ENCODE measurements at regions not wholly inside any gene's neighbourhood (a gene's known extent, or its start where the extent isn't known, plus 50 kb on each side); places are given as distances from the start of the nearest gene placed in this dataset.

- ATAC-seq (ENCODE audit: low read depth): no peak
- Histone ChIP-seq H2BK5ac (ENCODE audit: low read depth, low read length, poor library complexity, severe bottlenecking) (no peak overlapping the region), H2BK20ac (ENCODE audit: low read depth, low read length) (no peak overlapping the region), H4K8ac (ENCODE audit: low read depth in 2 of 2, low read length in 2 of 2) (0 out of 4 replicates have a peak overlapping the region, but pooled peaks of 1 of the 2 experiments have one; percentile 62), H2AK5ac (ENCODE audit: low read depth, low read length) (no peak overlapping the region), H2AFZ (replicated peaks; ENCODE audit: low read length, poor library complexity) (no peak overlapping the region), H3K4ac (ENCODE audit: low read depth, low read length) (no peak overlapping the region; the same call in 1 of the 2 replicates), H2AK9ac (replicated peaks; ENCODE audit: low read depth, low read length, poor library complexity) (no peak overlapping the region), H3K14ac (replicated peaks; ENCODE audit: low read depth, low read length) (no peak overlapping the region), H3K23ac (ENCODE audit: low read depth, low read length) (no peak overlapping the region), H3K27ac (ENCODE audit: insufficient read depth, low read length) (no peak overlapping the region), H4K20me1 (ENCODE audit: insufficient read depth, low read length) (0 out of 2 replicates have a peak, but pooled peaks cover 2% of the 10 kb centered on the region), H3K4me2 (ENCODE audit: low read depth, low read length) (no peak overlapping the region), H3K56ac (ENCODE audit: extremely low read depth, insufficient read depth, low read length) (no peak overlapping the region), H2BK15ac (ENCODE audit: low read depth, low read length) (peak overlapping the region; percentile 4; the same call in 1 of the 3 replicates), H4K91ac (ENCODE audit: insufficient read depth, low read depth, low read length) (no peak overlapping the region), H4K5ac (ENCODE audit: low read depth, low read length) (no peak overlapping the region), H3K36me3 (ENCODE audit: control insufficient read depth, insufficient read depth, low read length) (no peaks in the 10 kb centered on the region), H3K4me3 (ENCODE audit: insufficient read depth, low read depth, low read length) (no peak overlapping the region), H3K27me3 (ENCODE audit: control insufficient read depth, insufficient read depth, low read length) (no peaks in the 10 kb centered on the region), H3K79me1 (ENCODE audit: low read depth in 1 of 2, low read length in 2 of 2) (no peaks in the 10 kb centered on the region), H3K9me1 (ENCODE audit: insufficient read depth, low read length) (peaks cover 7% of the 10 kb centered on the region), H2BK120ac (ENCODE audit: low read depth, low read length) (no peak overlapping the region), H3K18ac (ENCODE audit: low read depth, low read length) (no peak overlapping the region; the same call in 1 of the 2 replicates), H3K9me3 (ENCODE audit: control insufficient read depth, insufficient read depth, low read length) (no peaks in the 10 kb centered on the region), H3K9ac (ENCODE audit: low read depth, low read length) (no peak overlapping the region), H3K4me1 (ENCODE audit: control insufficient read depth, insufficient read depth, low read length) (peaks cover 8% of the 10 kb centered on the region)
- DNase-seq: no peak
- TF ChIP-seq SMC3 (IDR thresholded peaks at IDR 0.05; ENCODE audit: low read depth, low read length): no peak
- TF ChIP-seq RFX5 (IDR thresholded peaks at IDR 0.05; ENCODE audit: low read depth, low read length): no peak
- TF ChIP-seq FOS (IDR thresholded peaks at IDR 0.05; ENCODE audit: low read depth, low read length): no peak
- TF ChIP-seq NFE2L2 (IDR thresholded peaks at IDR 0.05; ENCODE audit: low read depth, low read length): no peak
- TF ChIP-seq CHD1 (IDR thresholded peaks at IDR 0.05; ENCODE audit: low read depth, low read length): no peak
- TF ChIP-seq MAFK (IDR thresholded peaks at IDR 0.05; ENCODE audit: low read depth, low read length): no peak
- no peak for TF ChIP-seq RAD21 (IDR thresholded peaks at IDR 0.05; ENCODE audit: low read length)
- no peak for TF ChIP-seq MXI1 (IDR thresholded peaks at IDR 0.05; ENCODE audit: borderline replicate concordance, low read depth, low read length)
- ChIA-PET POLR2A (ENCODE audit: unreplicated experiment) (no interaction called here), CTCF (no interaction called here)
- intact Hi-C loops (cut with micrococcal nuclease) (loop anchor here (5.0 kb wide), 1 partner anchor 41 kb away; no protein-coding TSS in a partner anchor), in situ Hi-C loops (cut with MboI; ENCODE audit: low sequenced_read_pairs) (no loop called here), dilution Hi-C loops (cut with HindIII; ENCODE audit: low sequenced_read_pairs, unreplicated experiment) (no loop called here)
- BruUV-seq (replicated peaks): no TSS peak
- WGBS, 2 experiments (ENCODE audit: extremely low coverage in 2 of 2, insufficient read length in 1 of 2): no CpG with 5 or more reads among the region's 3 CpGs
These were observed 128.4 kb upstream of the COL21A1 start for GRCh38 chr6:56375806-56376205.

Data from IMR-90 (cell line).